ENCODE measurements at regions not wholly inside any gene's neighbourhood (a gene's known extent, or its start where the extent isn't known, plus 50 kb on each side); places are given as distances from the start of the nearest gene placed in this dataset.

DNA sequence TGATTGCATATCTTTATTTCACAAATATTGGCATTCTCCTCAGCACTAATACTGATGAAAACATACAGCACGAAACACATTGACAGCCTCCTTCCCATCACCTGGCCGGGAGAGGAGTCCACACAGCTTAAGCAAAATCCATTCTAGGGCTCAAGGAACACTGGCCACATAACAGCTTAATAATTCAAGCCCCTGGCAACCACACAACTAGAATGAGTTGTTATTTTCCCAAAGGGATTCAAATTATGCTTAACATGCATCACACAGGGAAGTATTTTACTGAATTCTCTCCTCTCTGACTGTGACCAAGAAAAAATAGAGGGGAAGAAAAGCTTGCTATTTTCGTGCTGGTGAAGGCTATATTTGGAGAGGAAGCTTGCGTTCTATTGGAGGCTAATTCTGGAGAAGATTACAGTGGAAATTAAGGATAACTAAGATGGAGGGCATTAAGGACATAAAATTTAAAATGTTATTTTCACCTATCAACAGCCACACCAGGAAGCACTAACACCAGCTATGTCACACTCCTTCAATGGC is 198.5 kb downstream of the ADGRG6 start:
- no peak for DNase-seq (ENCODE audit: low read depth)
- in situ Hi-C loops (cut with HindIII; ENCODE audit: low pct_unique_long_range_greater_than_20kb, low sequenced_read_pairs), result no loop called here

DNA sequence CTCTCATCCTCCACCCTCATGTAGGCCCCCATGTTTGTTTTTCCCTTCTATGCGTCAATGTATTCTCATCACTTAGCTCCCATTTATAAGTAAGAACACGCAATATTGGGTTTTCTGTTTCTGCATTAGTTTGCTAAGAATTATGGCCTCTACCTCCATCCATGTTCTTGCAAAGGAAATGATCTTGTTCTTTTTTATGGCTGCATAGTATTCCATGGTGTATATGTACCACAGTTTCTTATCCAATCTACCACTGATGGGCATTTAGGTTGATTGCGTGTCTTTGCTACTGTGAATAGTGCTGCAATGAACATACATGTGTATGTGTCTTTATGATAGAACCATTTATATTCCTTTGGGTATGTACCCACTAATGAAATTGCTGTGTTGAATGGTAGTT is 200.0 kb downstream of the ADGRG6 start:
- DNase-seq (ENCODE audit: low read depth), result no peak
- in situ Hi-C loops (cut with HindIII; ENCODE audit: low pct_unique_long_range_greater_than_20kb, low sequenced_read_pairs), result no loop called here

DNA sequence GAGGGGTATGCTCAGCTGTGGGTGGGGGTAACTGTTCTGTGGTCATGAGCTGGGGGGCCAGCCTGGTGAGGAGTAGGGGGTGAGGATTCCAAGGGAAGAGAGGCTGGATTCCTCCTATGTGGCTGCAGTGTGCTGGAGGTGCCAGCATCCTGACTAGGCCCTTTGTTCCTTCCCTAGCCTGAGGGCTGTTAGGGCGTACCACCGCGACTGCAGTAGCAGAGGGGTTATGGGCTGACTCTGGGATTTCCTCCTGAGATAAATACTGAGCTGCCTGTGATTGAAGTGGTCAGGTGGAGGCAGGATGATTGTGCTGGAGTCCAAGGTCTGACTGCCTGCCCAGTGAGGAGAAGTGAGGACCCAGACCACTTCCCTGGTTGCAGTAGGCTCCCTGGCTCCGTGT is 205.3 kb downstream of the ADGRG6 start:
- in situ Hi-C loops (cut with HindIII; ENCODE audit: low pct_unique_long_range_greater_than_20kb, low sequenced_read_pairs), result no loop called here
- no peak for DNase-seq (ENCODE audit: low read depth)

DNA sequence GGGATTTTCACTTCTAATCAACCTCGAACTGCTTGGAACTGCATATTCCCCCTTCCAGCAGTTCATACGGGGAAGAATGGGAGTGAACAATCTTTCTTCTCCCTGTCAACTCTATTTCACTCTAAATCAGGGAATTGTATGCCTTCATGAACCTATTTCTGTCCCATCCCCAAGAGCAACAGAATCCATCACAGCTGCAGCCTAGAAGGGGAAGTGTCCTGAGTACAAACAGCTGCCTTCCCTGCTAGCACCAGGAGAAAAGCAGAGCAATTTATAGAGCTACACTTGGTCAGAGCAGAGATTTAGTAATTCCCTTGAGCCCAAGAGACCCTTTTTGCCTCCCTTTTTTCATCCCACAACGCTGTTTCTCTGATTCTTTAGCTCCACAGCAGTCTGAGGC is 208.4 kb downstream of the ADGRG6 start:
- DNase-seq (ENCODE audit: low read depth), result no peak

DNA sequence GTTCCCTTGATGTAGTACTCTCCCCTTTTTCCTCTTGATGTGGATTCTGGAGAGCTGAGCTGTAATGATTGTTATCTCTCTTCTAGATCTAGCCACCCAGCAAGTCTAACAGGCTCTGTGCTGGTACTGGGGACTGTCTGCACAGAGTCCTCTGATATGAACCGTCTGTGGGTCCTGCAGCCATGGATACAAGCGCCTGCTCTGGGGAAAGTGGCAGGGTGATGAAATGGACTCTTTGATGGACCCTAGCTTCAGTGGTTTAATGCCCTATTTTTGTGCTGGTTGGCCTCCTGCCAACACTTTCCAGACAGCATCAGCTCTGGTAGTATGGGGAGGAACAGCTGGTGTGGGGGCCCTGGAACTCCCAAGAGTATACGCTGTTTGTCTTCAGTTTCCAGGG is 216.3 kb downstream of the ADGRG6 start:
- no peak for DNase-seq (ENCODE audit: low read depth)
- in situ Hi-C loops (cut with HindIII; ENCODE audit: low pct_unique_long_range_greater_than_20kb, low sequenced_read_pairs), result no loop called here

More for the DNA sequence above, 208.4 kb downstream of the ADGRG6 start:
- in situ Hi-C loops (cut with HindIII; ENCODE audit: low pct_unique_long_range_greater_than_20kb, low sequenced_read_pairs), result no loop called here

DNA sequence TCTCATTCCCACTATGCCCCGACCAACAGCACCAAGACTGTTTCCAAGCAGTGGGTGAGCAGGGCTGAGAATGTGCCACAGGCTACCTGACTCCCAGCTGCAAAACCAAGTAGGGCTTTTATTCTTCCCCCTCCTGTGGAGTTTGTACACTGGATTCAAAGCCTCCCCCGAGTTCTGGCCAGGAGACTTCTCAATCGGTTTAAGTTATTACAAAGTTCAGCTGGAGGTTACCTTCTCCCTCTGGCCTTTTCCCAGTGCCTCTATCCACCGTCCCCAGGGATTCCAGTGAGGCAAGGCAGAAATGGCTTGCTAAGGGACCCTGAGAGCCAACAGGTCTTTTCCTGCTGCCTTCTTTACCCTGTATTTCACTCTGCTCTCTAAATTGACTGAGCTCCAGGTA is 217.0 kb downstream of the ADGRG6 start:
- no peak for DNase-seq (ENCODE audit: low read depth)
- in situ Hi-C loops (cut with HindIII; ENCODE audit: low pct_unique_long_range_greater_than_20kb, low sequenced_read_pairs), result no loop called here

DNA sequence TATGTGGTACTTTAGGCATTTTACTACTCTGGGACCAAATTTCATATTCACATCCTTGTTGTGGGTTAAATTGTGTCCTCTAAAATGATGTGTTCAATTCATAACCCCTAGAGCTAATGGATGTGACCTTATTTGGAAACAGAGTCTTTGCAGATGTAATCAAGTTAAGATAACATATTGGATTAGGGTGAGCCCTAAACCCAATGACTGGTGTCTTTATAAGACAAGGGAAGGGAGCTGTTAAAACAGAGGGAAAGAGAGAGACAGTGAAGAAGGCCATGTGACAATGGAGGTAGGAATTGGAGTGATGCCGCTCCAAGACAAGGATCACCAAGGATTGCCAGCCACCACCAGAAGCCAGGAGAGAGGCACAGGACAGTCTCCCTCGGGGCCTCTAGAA is 220.0 kb downstream of the ADGRG6 start:
- in situ Hi-C loops (cut with HindIII; ENCODE audit: low pct_unique_long_range_greater_than_20kb, low sequenced_read_pairs), result no loop called here
- no peak for DNase-seq (ENCODE audit: low read depth)

DNA sequence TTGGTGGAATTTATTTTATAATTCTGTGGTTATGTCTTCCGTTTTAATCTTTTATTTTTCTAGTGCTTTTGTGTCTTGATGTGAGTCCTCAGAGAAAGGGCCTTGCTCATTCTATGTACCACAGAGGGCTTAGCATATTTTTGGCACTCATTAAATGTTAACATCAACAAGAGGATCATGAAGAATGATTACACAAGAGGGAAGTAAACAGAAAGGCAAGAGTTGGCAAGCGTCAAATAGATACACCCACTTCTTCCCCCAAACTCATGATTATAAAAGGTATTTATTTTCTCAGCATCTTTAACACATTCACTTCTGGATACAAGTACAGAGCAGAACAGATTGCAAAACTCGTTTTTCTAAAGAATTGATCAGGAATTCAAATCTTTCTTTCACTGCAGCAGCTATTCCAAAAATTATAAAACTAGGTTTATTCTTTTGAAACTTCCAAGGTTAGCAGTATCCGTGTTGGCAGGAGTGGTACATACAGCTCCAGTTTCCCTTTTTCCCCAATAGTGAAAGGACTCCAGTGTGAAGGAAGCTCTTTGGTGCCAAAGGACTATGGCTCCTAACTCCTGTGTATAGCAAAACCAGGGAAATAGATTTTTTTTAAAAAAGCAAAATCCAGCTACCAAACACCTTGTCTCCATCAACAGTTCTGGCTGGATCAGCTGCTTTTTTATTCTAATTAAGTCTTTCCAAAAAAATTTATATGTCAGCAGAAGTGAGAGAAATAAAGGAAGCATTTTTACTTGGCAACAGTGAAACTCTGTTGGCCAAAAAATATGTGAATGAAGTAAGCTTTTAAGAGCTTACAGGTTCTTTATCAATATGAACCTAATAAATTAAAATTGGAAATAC is 221.9 kb downstream of the ADGRG6 start:
- in situ Hi-C loops (cut with HindIII; ENCODE audit: low pct_unique_long_range_greater_than_20kb, low sequenced_read_pairs), result no loop called here
- DNase-seq (ENCODE audit: low read depth), result no peak

DNA sequence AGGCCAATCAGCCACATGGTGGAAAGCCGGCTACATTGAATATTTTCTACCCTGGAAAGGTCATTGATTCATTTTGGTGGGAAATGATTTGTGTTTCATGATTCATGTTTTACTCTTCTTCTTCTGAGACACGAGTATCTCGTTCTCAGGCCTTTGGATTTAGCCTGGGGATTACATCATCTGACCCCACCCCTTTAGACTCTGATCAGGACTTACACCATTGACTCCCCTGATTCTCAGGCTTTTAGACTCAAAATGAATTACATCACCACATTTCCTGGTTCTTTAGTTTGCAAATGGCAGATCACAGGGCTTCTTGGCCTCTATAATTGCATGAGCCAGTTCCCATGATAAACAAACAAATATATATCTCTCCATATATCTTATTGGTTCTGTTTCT is 228.8 kb downstream of the ADGRG6 start:
- in situ Hi-C loops (cut with HindIII; ENCODE audit: low pct_unique_long_range_greater_than_20kb, low sequenced_read_pairs), result no loop called here
- peak; percentile 25 for DNase-seq (ENCODE audit: low read depth)

DNA sequence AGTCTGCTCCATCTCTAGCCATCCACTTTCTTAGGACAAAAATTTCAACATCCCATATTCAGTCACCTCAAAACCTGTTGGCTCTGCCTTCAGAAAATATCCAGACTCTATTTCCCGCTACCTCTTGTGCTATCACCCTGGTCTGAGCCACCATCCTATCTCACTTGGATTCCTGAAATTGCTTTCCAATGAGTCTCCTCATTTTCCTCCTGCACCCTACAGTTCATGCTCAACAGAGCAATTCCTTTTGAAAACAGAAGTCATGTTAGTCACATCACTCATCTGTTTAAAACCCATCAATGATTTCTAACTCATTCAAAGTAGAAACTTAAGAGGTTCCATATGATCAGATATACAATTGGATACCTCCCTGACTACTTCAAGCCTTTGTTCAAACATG is 229.9 kb downstream of the ADGRG6 start:
- in situ Hi-C loops (cut with HindIII; ENCODE audit: low pct_unique_long_range_greater_than_20kb, low sequenced_read_pairs), result no loop called here
- peak; percentile 75 for DNase-seq (ENCODE audit: low read depth)

DNA sequence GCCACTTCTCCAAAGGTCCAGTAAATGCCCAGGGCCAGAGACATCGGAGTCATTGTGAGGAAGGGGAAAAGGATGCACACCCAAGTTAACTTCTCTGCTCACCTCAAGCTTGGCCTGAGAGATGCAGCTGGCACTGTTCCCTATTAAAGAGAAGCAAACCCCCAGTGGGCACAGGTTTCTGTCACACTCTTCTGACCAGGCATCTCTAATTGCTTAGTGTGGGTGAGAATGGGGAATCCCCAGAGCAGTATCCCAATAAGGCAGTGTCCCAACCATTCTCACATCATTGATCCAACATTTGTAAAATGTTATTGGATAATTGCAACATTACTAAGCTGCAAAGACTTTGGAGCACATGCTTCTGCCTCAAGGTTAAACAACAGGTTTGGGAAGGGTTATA is 232.3 kb downstream of the ADGRG6 start:
- no peak for DNase-seq (ENCODE audit: low read depth)
- in situ Hi-C loops (cut with HindIII; ENCODE audit: low pct_unique_long_range_greater_than_20kb, low sequenced_read_pairs), result no loop called here

DNA sequence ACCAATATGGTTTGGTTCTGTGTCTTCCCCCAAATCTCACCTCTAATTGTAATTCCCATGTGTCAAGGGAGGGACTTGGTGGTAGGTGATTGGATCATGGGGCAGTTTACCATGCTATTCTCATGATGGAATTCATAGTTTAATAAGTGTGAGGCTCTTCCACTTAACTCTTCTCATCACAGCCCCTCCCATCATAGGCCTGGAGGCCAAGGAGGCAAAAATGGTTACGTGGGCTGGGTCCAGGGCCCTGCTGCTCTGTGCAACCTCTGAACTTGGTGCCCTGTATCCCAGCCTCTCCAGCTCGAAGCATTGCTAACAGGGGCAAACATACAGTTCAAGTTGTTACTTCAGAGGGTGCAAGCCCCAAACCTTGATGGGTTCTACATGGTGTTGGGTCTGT is 232.7 kb downstream of the ADGRG6 start:
- DNase-seq (ENCODE audit: low read depth), result no peak
- in situ Hi-C loops (cut with HindIII; ENCODE audit: low pct_unique_long_range_greater_than_20kb, low sequenced_read_pairs), result no loop called here

DNA sequence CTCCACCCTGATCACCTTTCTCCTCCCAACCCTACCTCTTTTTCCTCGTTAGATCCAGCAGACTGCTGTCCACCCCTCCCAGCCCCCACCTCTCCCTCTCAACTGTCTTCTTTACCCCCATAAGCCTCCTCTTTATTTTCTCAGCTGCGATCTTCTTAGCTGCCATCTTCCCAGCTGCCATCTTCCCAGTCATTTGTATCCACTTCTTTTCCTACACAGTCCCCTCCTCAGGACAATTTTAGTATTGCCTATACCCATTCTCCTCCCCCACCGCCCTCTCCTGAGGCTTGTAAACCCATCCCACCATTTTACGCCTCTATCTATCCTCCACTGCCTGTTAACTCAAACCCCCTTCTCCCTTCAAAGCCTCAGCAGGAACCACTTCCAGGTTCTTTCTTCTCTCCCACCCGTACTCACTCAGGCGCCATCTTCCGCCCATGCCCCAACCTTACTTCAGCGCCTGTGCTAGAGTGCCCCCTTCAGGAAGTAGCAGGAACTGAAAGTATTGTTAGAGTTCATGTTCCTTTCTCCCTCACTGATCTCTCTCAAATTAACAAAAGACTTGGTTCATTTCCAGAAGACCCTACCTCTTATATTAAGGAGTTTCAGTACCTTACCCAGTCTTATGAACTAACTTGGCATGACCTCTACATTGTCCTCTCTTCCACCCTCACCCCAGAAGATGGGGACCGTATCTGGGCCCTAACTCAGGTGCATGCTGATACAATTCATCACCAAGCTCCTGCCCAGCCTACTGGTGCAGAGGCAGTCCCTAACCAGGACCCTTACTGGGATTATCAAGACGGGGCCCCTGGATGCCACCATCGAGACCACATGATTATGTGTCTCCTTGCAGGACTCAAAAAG is 236.0 kb downstream of the ADGRG6 start:
- in situ Hi-C loops (cut with HindIII; ENCODE audit: low pct_unique_long_range_greater_than_20kb, low sequenced_read_pairs), result no loop called here
- no peak for DNase-seq (ENCODE audit: low read depth)

DNA sequence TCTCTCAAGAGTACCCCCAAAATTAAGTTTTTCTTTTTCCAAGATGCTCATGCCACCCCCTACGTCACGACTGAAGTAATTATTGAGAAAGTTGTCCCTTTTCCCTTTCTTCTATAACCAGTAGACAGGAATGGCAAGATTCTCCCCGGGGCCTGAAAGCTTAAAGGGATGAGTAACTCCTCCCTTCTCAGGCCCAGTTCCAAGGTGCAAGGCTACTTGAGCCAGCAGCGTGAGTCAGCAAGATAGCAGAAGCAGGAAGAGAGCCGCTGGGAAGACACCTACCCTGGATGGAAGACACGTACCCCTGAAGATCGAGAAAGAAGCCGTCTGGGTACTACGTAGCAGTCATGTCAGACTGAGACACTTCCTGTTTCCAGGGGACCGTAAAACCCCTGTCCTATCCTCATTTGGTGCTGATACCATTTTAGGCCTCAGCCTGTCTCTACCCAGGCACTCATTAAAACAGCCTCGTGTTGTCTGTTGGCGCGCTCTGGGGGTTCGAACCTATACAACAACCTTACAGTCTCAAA is 241.0 kb downstream of the ADGRG6 start:
- peak; percentile 57 for DNase-seq (ENCODE audit: low read depth)
- in situ Hi-C loops (cut with HindIII; ENCODE audit: low pct_unique_long_range_greater_than_20kb, low sequenced_read_pairs), result no loop called here

DNA sequence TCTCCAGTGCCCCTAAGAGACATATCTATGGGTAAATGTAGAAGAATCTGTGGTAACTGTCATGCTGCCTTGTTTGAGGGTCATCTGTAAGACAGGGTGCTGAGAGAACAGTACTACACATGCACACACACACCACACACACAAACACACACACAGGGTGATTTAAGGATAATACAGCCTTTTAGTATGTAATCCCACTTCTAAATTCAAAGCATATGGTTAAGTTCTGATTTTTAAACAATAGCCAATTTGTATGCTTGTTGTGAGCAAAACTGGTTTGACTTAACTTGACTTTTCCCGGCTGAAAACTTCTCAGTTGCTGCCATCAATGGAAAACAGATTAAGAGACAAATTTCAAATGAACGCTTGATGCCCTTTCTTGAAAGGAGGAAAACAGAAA is 241.8 kb downstream of the ADGRG6 start:
- no peak for DNase-seq (ENCODE audit: low read depth)
- in situ Hi-C loops (cut with HindIII; ENCODE audit: low pct_unique_long_range_greater_than_20kb, low sequenced_read_pairs), result no loop called here

DNA sequence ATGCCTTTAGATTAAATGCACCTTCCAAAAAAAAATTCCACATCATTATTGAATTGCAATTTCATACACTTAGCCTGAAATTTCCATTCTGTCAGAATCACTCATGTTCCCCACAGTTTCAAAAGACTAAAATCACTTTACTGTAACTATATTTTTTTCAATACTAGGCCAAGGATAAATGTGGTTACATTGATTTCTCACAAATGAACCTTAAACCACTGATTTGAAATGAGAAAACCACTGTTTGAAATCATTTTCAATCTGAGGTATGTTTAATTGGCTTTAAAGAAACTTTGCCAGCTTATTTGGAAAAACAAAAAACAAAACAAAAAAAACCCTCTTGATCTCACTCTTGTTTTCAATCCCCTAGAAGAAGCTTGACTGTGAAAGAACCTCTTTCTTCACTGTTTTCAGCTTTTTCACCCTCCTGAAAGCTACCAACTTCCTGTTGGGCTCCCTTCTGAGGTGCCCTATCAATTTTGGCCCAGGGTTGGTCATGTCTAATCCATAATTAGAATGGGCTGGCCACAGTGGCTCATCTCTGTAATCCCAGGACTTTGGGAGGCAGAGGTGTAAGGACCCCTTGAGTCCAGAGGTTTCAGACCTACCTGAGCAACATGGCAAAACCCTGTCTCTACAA is 242.5 kb downstream of the ADGRG6 start:
- in situ Hi-C loops (cut with HindIII; ENCODE audit: low pct_unique_long_range_greater_than_20kb, low sequenced_read_pairs), result no loop called here

DNA sequence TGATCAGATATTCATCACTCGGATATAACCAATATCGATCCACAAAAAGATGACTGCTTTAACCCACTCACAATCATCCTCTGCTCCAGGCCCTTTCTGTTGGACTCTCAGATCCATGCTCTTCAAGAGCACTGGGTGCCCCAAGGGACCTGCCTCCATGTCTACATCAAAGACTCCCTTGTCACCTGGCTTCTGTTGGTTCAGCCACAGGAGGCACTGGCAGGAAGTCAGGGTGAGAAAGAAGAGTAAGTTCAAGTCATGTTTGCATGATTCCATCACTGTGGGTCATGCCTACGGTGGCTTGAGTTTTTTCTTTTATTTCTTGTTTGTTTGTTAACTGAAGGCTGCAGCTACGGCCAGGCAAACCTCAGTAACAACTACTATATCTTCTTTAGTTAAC is 243.3 kb downstream of the ADGRG6 start:
- no peak for DNase-seq (ENCODE audit: low read depth)
- in situ Hi-C loops (cut with HindIII; ENCODE audit: low pct_unique_long_range_greater_than_20kb, low sequenced_read_pairs), result no loop called here

More for the DNA sequence above, 242.5 kb downstream of the ADGRG6 start:
- no peak for DNase-seq (ENCODE audit: low read depth)

DNA sequence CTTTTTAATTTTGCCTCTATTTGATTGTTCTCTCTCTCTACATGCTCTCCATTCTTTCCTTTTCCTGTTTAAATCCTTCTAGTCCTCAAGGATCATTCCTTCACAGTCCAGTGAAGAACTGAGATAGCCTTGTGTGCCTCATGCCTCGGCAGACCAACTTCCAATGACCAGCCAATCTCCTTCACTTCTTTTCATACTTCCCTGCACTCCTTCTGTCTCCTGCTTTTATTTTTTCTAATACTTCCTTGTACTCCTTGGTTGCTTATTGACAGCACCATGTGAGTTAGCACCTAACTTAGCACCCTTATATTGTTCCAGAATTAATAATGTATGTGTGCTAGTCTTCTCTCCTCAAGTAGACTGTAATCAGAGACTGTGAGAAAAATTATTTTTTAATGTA is 246.8 kb downstream of the ADGRG6 start:
- peak; percentile 54 for DNase-seq (ENCODE audit: low read depth)
- in situ Hi-C loops (cut with HindIII; ENCODE audit: low pct_unique_long_range_greater_than_20kb, low sequenced_read_pairs), result no loop called here

Measured in Caki2 (cell line).